ENCODE measurements at regions not wholly inside any gene's neighbourhood (a gene's known extent, or its start where the extent isn't known, plus 50 kb on each side); places are given as distances from the start of the nearest gene placed in this dataset.

- no peak for DNase-seq (ENCODE audit: low read depth)
- TF ChIP-seq, protein P1, sequence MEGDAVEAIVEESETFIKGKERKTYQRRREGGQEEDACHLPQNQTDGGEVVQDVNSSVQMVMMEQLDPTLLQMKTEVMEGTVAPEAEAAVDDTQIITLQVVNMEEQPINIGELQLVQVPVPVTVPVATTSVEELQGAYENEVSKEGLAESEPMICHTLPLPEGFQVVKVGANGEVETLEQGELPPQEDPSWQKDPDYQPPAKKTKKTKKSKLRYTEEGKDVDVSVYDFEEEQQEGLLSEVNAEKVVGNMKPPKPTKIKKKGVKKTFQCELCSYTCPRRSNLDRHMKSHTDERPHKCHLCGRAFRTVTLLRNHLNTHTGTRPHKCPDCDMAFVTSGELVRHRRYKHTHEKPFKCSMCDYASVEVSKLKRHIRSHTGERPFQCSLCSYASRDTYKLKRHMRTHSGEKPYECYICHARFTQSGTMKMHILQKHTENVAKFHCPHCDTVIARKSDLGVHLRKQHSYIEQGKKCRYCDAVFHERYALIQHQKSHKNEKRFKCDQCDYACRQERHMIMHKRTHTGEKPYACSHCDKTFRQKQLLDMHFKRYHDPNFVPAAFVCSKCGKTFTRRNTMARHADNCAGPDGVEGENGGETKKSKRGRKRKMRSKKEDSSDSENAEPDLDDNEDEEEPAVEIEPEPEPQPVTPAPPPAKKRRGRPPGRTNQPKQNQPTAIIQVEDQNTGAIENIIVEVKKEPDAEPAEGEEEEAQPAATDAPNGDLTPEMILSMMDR (IDR thresholded peaks at IDR 0.05; ENCODE audit: insufficient read depth, low read depth, low read length, missing control alignments) = no peak
- H3K4me3 ChIP-seq (ENCODE audit: low read depth, low read length) = peak overlapping the region; percentile 44
Measured at GRCh38 chr14:76962303-76962660, 66.2 kb downstream of the IRF2BPL start.

- peak; percentile 99 for DNase-seq (ENCODE audit: low read depth)
- TF ChIP-seq, protein P1 (IDR thresholded peaks at IDR 0.05; ENCODE audit: insufficient read depth, low read depth, low read length, missing control alignments) = no peak
- H3K4me3 ChIP-seq (ENCODE audit: low read depth, low read length) = peak overlapping the region; percentile 57
Measured at GRCh38 chr14:76961631-76962302, 66.7 kb downstream of the IRF2BPL start.

DNA sequence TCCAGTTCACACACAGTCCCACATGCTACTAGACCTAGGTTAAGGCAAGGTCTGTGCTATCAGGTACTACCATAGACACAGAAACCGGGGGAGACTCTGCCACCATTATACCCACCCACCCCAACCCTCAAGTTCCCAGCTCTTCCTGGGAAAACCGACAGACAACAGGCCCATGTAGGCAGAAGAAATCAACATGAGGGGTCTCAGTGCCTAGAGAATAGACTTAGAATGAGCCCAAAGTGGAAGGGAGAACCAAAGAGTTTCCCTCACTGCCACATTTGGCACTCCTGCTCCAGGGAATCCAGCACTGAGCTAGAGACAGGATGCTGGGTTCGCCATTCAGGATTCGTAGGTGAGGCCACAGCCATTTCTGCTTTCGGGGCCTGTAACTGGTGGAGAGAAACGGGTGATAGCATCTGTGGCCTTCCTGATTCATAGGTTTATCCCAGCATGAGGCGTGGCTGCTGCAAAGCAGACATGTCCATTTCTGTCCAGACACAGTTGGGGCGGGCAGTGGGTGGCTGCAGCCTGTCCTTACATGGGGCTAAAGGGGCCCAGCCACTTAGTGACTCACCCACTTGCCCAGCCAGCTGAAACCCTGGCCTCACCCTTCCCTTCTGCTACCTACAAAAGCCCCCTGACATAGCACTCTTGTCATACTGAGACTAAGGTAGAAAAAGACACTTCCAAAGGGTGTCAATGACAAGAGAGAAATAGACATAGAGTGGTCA lies 69.4 kb downstream of the IRF2BPL start:
- no peak overlapping the region for H3K4me3 ChIP-seq (ENCODE audit: low read depth, low read length)
- DNase-seq (ENCODE audit: low read depth) = peak; percentile 91
- TF ChIP-seq, protein P1 (IDR thresholded peaks at IDR 0.05; ENCODE audit: insufficient read depth, low read depth, low read length, missing control alignments) = no peak

DNA sequence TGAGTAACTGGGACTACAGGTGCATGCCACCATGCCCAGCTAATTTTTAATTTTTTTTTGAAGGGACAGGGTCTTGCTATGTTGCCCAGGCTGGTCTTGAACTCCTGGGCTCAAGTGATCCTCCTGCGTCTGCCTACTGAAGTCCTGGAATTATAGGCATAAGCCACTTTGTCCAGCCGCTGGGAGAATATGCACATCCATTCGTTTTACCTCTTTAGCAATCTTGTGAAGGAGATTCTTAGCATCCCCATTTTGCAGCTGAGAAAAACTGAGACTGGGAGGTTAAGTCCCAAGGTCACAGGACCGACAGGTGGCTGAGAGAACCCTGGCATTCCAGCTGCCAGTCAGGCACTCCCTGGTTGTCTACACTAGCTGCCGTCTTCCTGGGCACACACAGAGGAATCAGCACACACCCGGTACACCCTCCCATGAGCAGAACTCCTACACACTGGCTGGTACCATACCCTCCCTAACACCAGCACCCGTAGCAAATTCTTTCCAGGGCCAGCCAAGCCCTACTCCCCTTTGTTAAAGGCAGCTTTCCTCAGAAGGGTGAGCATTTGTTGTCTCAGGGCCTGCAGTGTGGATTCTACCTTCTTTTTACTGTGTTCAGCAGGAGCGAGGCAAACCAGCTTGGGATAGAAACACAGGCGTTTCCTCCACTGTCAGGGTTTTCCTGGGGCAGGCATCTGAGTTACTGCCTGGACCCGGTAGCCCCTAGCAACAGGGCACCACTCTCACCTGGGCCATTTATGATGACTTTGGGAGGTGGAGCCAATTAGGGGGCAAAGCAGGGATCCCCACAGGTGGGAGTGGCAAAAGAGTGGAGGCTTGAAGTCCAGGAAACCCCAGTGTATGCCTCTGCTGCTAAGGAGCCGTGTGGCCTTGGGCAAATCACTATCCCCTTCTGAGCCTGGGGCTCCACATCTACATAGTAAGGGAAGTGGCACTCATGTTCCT lies 70.2 kb downstream of the IRF2BPL start:
- TF ChIP-seq, protein P1 (IDR thresholded peaks at IDR 0.05; ENCODE audit: insufficient read depth, low read depth, low read length, missing control alignments) = no peak
- no peak overlapping the region for H3K4me3 ChIP-seq (ENCODE audit: low read depth, low read length)
- DNase-seq (ENCODE audit: low read depth) = peak; percentile 57

DNA sequence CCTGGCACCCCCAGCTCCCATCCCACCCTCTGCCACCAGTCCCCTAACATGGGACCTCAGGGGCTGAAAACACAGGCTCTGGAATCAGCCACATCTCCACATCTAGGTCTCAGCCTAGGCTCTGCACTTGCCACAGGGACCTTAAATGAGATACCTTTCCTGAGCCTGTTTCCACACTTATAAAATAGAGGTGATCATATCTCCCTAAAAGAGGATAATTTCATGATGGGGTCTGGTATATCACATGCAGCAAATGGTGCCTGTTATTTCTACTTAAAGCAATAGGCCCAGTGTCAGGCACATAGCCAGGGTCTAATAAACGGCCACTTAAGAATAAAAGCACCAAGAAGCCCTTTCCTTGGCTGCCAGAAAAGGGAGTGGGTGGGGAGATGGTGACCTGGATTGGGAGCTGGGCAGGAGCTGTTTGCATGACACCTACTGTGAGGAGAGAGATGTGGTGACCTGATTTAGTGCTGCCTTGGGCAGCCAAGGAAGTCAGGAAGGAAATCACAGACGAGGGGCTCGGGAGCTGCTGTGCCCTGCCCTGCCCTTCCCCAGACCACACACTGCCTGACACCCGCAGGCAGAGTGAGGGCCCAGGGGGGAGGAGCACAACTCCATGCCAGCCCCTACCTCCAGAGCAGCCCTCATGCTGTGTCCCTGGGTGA lies 71.2 kb downstream of the IRF2BPL start:
- no peak for DNase-seq (ENCODE audit: low read depth)
- TF ChIP-seq, protein P1 (IDR thresholded peaks at IDR 0.05; ENCODE audit: insufficient read depth, low read depth, low read length, missing control alignments) = no peak
- H3K4me3 ChIP-seq (ENCODE audit: low read depth, low read length) = peak overlapping the region; percentile 71

DNA sequence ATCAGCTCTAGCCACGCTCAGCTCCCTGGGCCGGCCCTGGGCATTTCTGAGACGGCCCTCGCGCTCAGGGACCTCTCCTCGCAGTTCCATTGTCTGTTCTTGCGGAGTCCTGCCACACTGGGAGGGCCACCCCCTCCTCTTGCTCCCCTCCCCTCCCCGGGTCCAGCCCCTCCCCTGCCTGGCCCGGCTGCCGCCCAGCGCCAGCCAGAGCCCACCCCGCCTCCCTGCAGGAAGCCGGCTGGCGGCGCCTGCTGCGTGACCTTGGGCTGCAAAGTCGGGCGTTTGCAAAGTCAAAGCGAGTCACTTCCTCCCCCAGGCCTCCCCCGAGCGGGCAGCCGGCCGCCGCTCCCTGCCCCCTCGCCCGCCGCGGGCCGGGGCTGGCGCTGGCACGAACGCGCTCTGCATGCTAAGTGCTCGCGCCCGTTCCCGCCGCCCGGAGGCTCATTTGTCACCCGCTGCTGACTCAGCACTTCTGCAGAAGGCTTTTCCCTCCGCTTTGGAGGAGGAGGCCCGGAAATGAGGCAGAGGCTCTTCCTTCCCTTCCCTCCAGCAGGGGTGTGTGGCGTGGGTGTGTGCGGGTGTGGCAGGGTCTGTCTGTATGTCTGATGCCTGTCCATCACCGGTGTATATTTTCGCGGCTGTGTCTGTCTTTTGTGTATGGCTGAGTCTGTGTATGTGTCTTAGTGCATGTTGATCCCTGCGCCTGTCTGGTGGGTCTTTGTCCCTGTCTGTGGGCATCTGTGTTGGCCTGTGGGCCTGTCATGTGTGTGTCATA lies 72.0 kb downstream of the IRF2BPL start:
- peak overlapping the region; percentile 71 for H3K4me3 ChIP-seq (ENCODE audit: low read depth, low read length)
- TF ChIP-seq, protein P1 (IDR thresholded peaks at IDR 0.05; ENCODE audit: insufficient read depth, low read depth, low read length, missing control alignments) = no peak
- DNase-seq (ENCODE audit: low read depth) = peak; percentile 89
